ENCODE measurements at regions not wholly inside any gene's neighbourhood (a gene's known extent, or its start where the extent isn't known, plus 50 kb on each side); places are given as distances from the start of the nearest gene placed in this dataset.

- DNase-seq = no peak
Measured at GRCh38 chr18:40698129-40698528, 1256.9 kb upstream of the PIK3C3 start.

- no peak for DNase-seq
Measured at GRCh38 chr18:40695526-40695925, 1259.5 kb upstream of the PIK3C3 start.

GRCh38 chr18:40692871-40693270 lies 1262.2 kb upstream of the PIK3C3 start:
- no peak for DNase-seq

GRCh38 chr18:40690062-40690461 lies 1265.0 kb upstream of the PIK3C3 start:
- DNase-seq = no peak

- no peak for DNase-seq
Measured at GRCh38 chr18:40687399-40687798, 1267.6 kb upstream of the PIK3C3 start.

GRCh38 chr18:40686836-40687235 lies 1268.2 kb upstream of the PIK3C3 start:
- DNase-seq = no peak

- DNase-seq = no peak
Measured at GRCh38 chr18:40685219-40685618, 1269.8 kb upstream of the PIK3C3 start.

GRCh38 chr18:40678318-40678717 lies 1276.7 kb upstream of the PIK3C3 start:
- DNase-seq = no peak

- no peak for DNase-seq
Measured at GRCh38 chr18:40676668-40677067, 1278.4 kb upstream of the PIK3C3 start.

GRCh38 chr18:40673150-40673549 lies 1281.9 kb upstream of the PIK3C3 start:
- no peak for DNase-seq

- DNase-seq = no peak
Measured at GRCh38 chr18:40672590-40672989, 1282.4 kb upstream of the PIK3C3 start.

GRCh38 chr18:40670668-40671375 lies 1284.2 kb upstream of the PIK3C3 start:
- DNase-seq = no peak

GRCh38 chr18:40662898-40663437 lies 1292.1 kb upstream of the PIK3C3 start:
- DNase-seq = no peak

- no peak for DNase-seq
Measured at GRCh38 chr18:40653682-40654081, 1301.4 kb upstream of the PIK3C3 start.

- DNase-seq = no peak
Measured at GRCh38 chr18:40652321-40652720, 1302.7 kb upstream of the PIK3C3 start.

- DNase-seq = no peak
Measured at GRCh38 chr18:40651163-40651562, 1303.9 kb upstream of the PIK3C3 start.

- DNase-seq = no peak
Measured at GRCh38 chr18:40642692-40643229, 1312.3 kb upstream of the PIK3C3 start.

GRCh38 chr18:40631319-40631718 lies 1323.7 kb upstream of the PIK3C3 start:
- no peak for DNase-seq

GRCh38 chr18:40630496-40630895 lies 1324.5 kb upstream of the PIK3C3 start:
- no peak for DNase-seq

- DNase-seq = no peak
Measured at GRCh38 chr18:40624959-40625358, 1330.1 kb upstream of the PIK3C3 start.

GRCh38 chr18:40613721-40614120 lies 1341.3 kb upstream of the PIK3C3 start:
- DNase-seq = no peak

GRCh38 chr18:40612356-40612755 lies 1342.7 kb upstream of the PIK3C3 start:
- DNase-seq = no peak

GRCh38 chr18:40608226-40608625 lies 1346.8 kb upstream of the PIK3C3 start:
- DNase-seq = no peak

- DNase-seq = no peak
Measured at GRCh38 chr18:40607542-40608148, 1347.4 kb upstream of the PIK3C3 start.
